ENCODE measurements at regions not wholly inside any gene's neighbourhood (a gene's known extent, or its start where the extent isn't known, plus 50 kb on each side); places are given as distances from the start of the nearest gene placed in this dataset.

GRCh38 chr1:105437847-105438246 lies 1618.6 kb upstream of the PRMT6 start:
- no peak for TF ChIP-seq CTCF (IDR thresholded peaks at IDR 0.05 in 4 of 5, conservative IDR thresholded peaks at IDR 0.05 in 1 of 5)
- no peak for TF ChIP-seq POLR2A (IDR thresholded peaks at IDR 0.05)
